Calu3 (cell line): ENCODE measurements at regions not wholly inside any gene's neighbourhood (a gene's known extent, or its start where the extent isn't known, plus 50 kb on each side); places are given as distances from the start of the nearest gene placed in this dataset.

Experiments used
- BruUV-seq: library from RNA; stranded (reverse); fragments of 400-500 nt; replicated peaks from 2 replicates; lab custom pipeline; 2021; lab: Mats Ljungman, UMichigan
- CTCF ChIA-PET: fragments of 300-600 bp; sonication (Branson Sonifier 250); formaldehyde crosslinking; loops from one replicate; lab custom pipeline; 2022; ENCODE audit warnings: antibody characterized with exemption; lab: Charles Lee
- DNase-seq: peaks from one replicate; pipeline ENCODE4 v3.0.0; 2022
- H3K27ac Mint-ChIP-seq: one replicate; pipeline ENCODE4 v1.8.0; 2022; ENCODE audit warnings: mixed read lengths; ENCODE audit not compliant: unreplicated experiment
- H3K27me3 Mint-ChIP-seq: one replicate; pipeline ENCODE4 v1.8.0; 2022; ENCODE audit warnings: mixed read lengths; ENCODE audit not compliant: unreplicated experiment
- H3K36me3 Mint-ChIP-seq: one replicate; pipeline ENCODE4 v1.8.0; 2022; ENCODE audit warnings: mild to moderate bottlenecking, moderate library complexity, mixed read lengths; ENCODE audit not compliant: insufficient read depth, unreplicated experiment
- H3K4me1 Mint-ChIP-seq: one replicate; pipeline ENCODE4 v1.8.0; 2022; ENCODE audit warnings: mild to moderate bottlenecking, low read depth, mixed read lengths; ENCODE audit not compliant: unreplicated experiment
- H3K4me3 Mint-ChIP-seq: one replicate; pipeline ENCODE4 v1.8.0; 2022; ENCODE audit warnings: mild to moderate bottlenecking, low read depth, moderate library complexity, mixed read lengths; ENCODE audit not compliant: unreplicated experiment
- H3K9me3 Mint-ChIP-seq: one replicate; pipeline ENCODE4 v1.8.0; 2022; ENCODE audit warnings: low read depth, mixed read lengths; ENCODE audit not compliant: unreplicated experiment
- CTCF ChIP-seq: fragments of 200-600 bp; IDR thresholded peaks from one replicate; pipeline ENCODE4 v1.8.0; 2022; ENCODE audit warnings: antibody characterized with exemption; ENCODE audit not compliant: unreplicated experiment
- intact Hi-C: fragments of 100-400 bp; cut with micrococcal nuclease; formaldehyde crosslinking; loops from one replicate; pipeline ENCODE4 v1.10.0; 2022; ENCODE audit not compliant: unreplicated experiment

DNA sequence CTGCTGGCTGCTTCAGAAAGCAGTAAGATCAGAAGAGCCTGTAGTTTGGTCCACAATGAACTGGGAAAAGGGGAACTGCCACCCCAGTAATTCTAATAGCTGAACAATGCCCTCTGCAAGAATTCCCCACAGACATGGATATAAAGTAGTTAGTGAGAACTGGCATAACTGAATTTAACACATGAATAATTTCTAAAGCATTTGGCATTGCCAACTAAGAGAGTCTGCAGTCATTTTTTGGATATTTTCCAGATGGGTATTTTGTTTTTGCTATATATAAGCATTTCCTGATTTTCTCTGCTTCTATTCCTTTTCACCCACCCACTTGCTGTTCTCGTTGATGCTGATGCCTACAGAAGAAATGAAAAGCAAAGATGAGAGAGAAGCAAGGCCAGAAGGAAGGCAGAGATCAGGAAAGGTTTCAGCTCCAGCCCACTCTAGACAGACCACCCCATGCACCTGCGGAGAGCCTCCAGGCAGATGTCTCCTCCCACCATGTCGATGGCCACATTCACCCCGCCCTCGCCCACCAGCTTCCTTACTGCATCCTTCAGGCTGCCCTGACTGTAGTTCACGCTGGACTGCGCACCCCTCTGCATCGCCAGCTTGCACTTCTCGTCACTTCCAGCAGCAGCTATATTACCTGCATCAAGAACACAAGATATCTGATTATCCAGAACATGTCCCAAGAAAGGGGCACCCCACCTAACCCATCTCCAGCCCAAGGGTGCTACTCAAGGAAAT lies 55.9 kb upstream of the SEC16B start:
- intact Hi-C loops = no loop called here
- Mint-ChIP-seq H3K4me3 (no peak overlapping the region), H3K9me3 (no peaks in the 10 kb centered on the region), H3K4me1 (peaks cover 19% of the 10 kb centered on the region), H3K27ac (no peak overlapping the region), H3K36me3 (no peaks in the 10 kb centered on the region), H3K27me3 (no peaks in the 10 kb centered on the region)
- CTCF ChIA-PET = no interaction called here
- no peak for TF ChIP-seq CTCF
- no peak for DNase-seq
- BruUV-seq = no TSS peak

DNA sequence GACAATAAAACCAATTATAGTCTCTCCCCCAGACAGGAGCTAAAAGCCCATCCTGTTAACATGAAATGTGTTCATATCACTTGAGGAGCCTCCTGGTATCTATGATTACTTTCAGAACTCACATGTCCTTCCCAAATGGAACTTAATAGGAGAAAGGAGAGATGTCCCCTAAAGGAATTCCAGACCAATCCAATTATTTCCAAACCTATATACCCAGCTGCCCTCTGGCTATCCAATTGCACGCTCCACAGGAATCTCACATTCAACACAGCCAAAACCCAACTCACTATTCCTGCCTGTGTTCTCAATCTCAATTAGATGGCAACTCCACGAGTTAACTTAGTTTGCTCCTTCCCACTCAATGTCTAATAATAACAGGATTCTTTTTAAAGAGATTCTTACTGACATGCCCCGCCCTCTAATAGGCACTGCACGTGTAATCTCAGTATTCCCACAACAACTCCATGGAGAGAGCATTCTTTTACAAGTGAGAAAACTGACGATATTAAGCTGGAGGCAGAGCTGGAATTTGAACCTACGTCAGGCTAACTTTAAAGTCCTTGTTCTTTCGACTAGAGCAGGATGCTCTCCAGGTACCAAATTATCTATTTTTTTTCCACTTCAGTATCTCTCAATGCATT lies 59.1 kb upstream of the SEC16B start:
- intact Hi-C loops = no loop called here
- H3K36me3 Mint-ChIP-seq = no peaks in the 10 kb centered on the region
- H3K27me3 Mint-ChIP-seq = no peaks in the 10 kb centered on the region
- H3K4me3 Mint-ChIP-seq = no peak overlapping the region
- no peak for TF ChIP-seq CTCF
- no TSS peak for BruUV-seq
- CTCF ChIA-PET = no interaction called here
- peaks cover 8% of the 10 kb centered on the region for H3K4me1 Mint-ChIP-seq
- no peak overlapping the region for H3K27ac Mint-ChIP-seq
- no peaks in the 10 kb centered on the region for H3K9me3 Mint-ChIP-seq
- DNase-seq = no peak

GRCh38 chr1:178030467-178030866 lies 60.6 kb upstream of the SEC16B start:
- Mint-ChIP-seq H3K36me3 (no peaks in the 10 kb centered on the region), H3K4me3 (no peak overlapping the region), H3K4me1 (peaks cover 15% of the 10 kb centered on the region), H3K9me3 (no peaks in the 10 kb centered on the region), H3K27ac (no peak overlapping the region), H3K27me3 (no peaks in the 10 kb centered on the region)
- BruUV-seq = no TSS peak
- intact Hi-C loops = loop anchor here (5.0 kb wide), 1 partner anchor 83 kb away; no protein-coding TSS in a partner anchor
- DNase-seq = no peak
- CTCF ChIA-PET = no interaction called here
- TF ChIP-seq CTCF = no peak

DNA sequence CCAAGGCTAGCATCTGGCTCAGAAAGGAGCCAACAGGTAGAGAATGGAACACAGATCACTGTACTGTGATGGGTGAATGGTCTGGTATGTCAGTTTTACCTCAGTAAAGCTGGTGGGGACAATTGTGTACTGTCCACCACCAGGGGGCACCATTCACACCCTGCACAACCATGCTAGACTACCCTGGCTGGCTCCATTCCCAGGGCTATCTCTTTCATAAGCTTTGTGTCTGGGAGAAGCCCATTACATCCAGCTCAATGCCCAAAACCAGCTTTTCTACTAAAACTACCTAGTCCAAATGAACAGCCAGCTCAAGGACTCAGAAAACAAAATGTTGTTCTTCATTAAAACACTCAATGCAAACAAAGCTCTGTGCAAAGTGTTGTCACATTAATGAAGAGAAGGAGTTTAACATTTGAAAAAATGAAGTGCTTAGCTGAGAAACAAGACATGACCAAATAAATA lies 62.0 kb upstream of the RASAL2 start:
- TF ChIP-seq CTCF = peak; percentile 85
- Mint-ChIP-seq H3K36me3 (no peaks in the 10 kb centered on the region), H3K4me3 (no peak overlapping the region), H3K27me3 (no peaks in the 10 kb centered on the region), H3K9me3 (no peaks in the 10 kb centered on the region), H3K27ac (no peak overlapping the region), H3K4me1 (peaks cover 15% of the 10 kb centered on the region)
- intact Hi-C loops = loop anchor here (1.0 to 5.0 kb wide), 4 partner anchors 61 to 251 kb away; no protein-coding TSS in a partner anchor
- BruUV-seq = no TSS peak
- peak; percentile 92 for DNase-seq
- CTCF ChIA-PET = interaction anchor here (0.6 to 1.8 kb wide), 24 partner anchors 8 to 268 kb away, joined by 3 to 23 read pairs (median 4); partner anchors contain the start of genes RASAL2 and SEC16B
